OCI-LY3 (cell line): ENCODE measurements at regions not wholly inside any gene's neighbourhood (a gene's known extent, or its start where the extent isn't known, plus 50 kb on each side); places are given as distances from the start of the nearest gene placed in this dataset.

Experiments
- H2AFZ ChIP-seq: fragments of 200-600, 300-600 bp; shearing (Covaris generic); 2 replicates; pipeline ENCODE4 v1.6.0; 2014; ENCODE audit warnings: antibody characterized with exemption, low read depth, low read length
- H3K27ac ChIP-seq: fragments of 200-600, 300-600 bp; sonication (generic); 2 replicates; pipeline ENCODE4 v1.5.1; 2014; ENCODE audit warnings: mild to moderate bottlenecking, low read length, moderate library complexity, mixed read lengths
- H3K27me3 ChIP-seq: fragments of 200-600, 300-600 bp; sonication (generic); 2 replicates; pipeline ENCODE4 v1.6.1; 2014; ENCODE audit warnings: low read depth, low read length, mixed read lengths
- H3K36me3 ChIP-seq: fragments of 200-600, 300-600 bp; sonication (generic); replicated peaks from 2 replicates; pipeline ENCODE3; 2014; ENCODE audit warnings: low read depth, low read length, mixed read lengths
- H3K4me1 ChIP-seq: fragments of 300-600, 200-600 bp; sonication (generic); 2 replicates; pipeline ENCODE4 v1.6.1; 2014; ENCODE audit warnings: low read length, mixed read lengths
- H3K4me2 ChIP-seq: fragments of 200-600, 300-600 bp; sonication (generic); 2 replicates; pipeline ENCODE4 v1.6.1; 2014; ENCODE audit warnings: low read length, mixed read lengths
- H3K4me3 ChIP-seq: fragments of 300-600, 200-600 bp; sonication (generic); 2 replicates; pipeline ENCODE4 v1.5.1; 2014; ENCODE audit warnings: antibody characterized with exemption, mild to moderate bottlenecking, low read length, moderate library complexity
- H3K79me2 ChIP-seq: fragments of 300-600, 200-600 bp; shearing (Covaris generic); 2 replicates; pipeline ENCODE4 v1.6.1; 2014; ENCODE audit warnings: mild to moderate bottlenecking, low read length, mixed read lengths
- H3K9ac ChIP-seq: fragments of 300-600, 200-600 bp; shearing (Covaris generic); 2 replicates; pipeline ENCODE4 v1.6.0; 2014; ENCODE audit warnings: mild to moderate bottlenecking, low read length, moderate library complexity
- H3K9me3 ChIP-seq: fragments of 200-600, 300-600 bp; shearing (Covaris generic); 2 replicates; pipeline ENCODE4 v1.6.1; 2014; ENCODE audit warnings: low read length, mixed read lengths; ENCODE audit not compliant: insufficient read depth
- H4K20me1 ChIP-seq: fragments of 200-600, 300-600 bp; sonication (generic); 2 replicates; pipeline ENCODE4 v1.6.1; 2016; ENCODE audit warnings: low read length, mixed read lengths; ENCODE audit not compliant: insufficient read depth
- EZH2phosphoT487 ChIP-seq: fragments of 200-600 bp; shearing (Covaris generic); IDR thresholded peaks from 2 replicates; pipeline ENCODE4 v1.6.1; 2018; ENCODE audit warnings: antibody characterized with exemption, mixed run types, low read depth
- TF ChIP-seq, protein P1 (sequence below): fragments of 200-600, 300-600 bp; sonication (generic); IDR thresholded peaks from 2 replicates; pipeline ENCODE4 v1.5.1; 2014; ENCODE audit warnings: antibody characterized with exemption, low read length, low read depth

DNA sequence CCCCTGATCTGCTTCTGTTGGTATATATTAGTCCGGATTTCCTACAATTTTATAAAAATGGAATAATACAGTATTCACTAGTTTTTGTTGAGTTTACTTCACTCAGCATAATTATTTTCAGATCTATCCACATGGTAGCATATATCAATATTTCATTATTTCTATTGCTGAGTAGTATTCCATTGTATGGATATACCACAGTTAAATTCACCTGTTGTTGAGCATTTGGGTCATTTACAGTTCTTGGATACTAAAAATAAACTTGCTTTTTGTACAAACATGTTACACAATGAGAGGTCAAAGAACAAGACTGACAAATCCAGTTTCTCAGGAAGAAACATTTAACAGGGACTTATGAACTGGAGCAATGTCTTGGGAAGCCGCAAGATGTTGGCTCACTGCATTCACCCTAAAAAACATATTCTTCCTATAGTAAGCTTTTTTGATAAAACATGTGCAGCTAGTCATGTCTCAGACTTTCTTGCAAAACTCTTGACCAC lies 126.9 kb upstream of the HS3ST2 start:
- H4K20me1 ChIP-seq, result no peaks in the 10 kb centered on the region
- TF ChIP-seq, protein P1, sequence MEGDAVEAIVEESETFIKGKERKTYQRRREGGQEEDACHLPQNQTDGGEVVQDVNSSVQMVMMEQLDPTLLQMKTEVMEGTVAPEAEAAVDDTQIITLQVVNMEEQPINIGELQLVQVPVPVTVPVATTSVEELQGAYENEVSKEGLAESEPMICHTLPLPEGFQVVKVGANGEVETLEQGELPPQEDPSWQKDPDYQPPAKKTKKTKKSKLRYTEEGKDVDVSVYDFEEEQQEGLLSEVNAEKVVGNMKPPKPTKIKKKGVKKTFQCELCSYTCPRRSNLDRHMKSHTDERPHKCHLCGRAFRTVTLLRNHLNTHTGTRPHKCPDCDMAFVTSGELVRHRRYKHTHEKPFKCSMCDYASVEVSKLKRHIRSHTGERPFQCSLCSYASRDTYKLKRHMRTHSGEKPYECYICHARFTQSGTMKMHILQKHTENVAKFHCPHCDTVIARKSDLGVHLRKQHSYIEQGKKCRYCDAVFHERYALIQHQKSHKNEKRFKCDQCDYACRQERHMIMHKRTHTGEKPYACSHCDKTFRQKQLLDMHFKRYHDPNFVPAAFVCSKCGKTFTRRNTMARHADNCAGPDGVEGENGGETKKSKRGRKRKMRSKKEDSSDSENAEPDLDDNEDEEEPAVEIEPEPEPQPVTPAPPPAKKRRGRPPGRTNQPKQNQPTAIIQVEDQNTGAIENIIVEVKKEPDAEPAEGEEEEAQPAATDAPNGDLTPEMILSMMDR, result no peak
- TF ChIP-seq EZH2phosphoT487, result no peak
- no peak overlapping the region for H3K4me3 ChIP-seq
- H3K79me2 ChIP-seq, result no peaks in the 10 kb centered on the region
- H3K9ac ChIP-seq, result no peak overlapping the region
- no peak overlapping the region for H3K4me2 ChIP-seq
- peaks cover 32% of the 10 kb centered on the region for H3K27me3 ChIP-seq
- no peak overlapping the region for H2AFZ ChIP-seq
- H3K36me3 ChIP-seq, result no peaks in the 10 kb centered on the region
- H3K9me3 ChIP-seq, result peaks cover 7% of the 10 kb centered on the region; the same call in 1 of the 2 replicates
- no peak overlapping the region for H3K27ac ChIP-seq
- no peaks in the 10 kb centered on the region for H3K4me1 ChIP-seq

DNA sequence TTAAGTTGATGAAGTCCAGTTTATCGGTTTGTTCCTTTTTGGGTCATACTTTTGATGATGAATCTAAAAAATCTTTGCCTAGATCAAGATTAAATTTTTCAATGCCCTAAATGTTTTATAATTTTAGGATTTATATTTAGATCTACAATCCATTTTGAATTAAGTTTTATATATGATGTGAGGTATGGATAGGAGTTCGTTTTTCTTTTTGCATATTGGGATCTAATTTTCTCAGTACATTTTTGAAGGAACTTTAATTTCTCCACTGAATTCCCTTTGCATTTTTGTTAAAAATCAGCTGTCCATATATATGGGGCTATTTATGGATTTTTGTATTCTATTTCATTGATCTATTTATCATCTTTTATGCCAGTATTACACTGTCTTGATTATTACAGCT lies 125.5 kb upstream of the HS3ST2 start:
- H3K27ac ChIP-seq, result no peak overlapping the region
- peaks cover 7% of the 10 kb centered on the region; the same call in 1 of the 2 replicates for H3K9me3 ChIP-seq
- no peaks in the 10 kb centered on the region for H4K20me1 ChIP-seq
- no peak overlapping the region for H2AFZ ChIP-seq
- TF ChIP-seq, protein P1, result no peak
- TF ChIP-seq EZH2phosphoT487, result no peak
- no peak overlapping the region for H3K4me2 ChIP-seq
- peaks cover 35% of the 10 kb centered on the region for H3K27me3 ChIP-seq
- H3K79me2 ChIP-seq, result no peaks in the 10 kb centered on the region
- no peaks in the 10 kb centered on the region for H3K4me1 ChIP-seq
- no peak overlapping the region for H3K4me3 ChIP-seq
- H3K36me3 ChIP-seq, result no peaks in the 10 kb centered on the region
- no peak overlapping the region for H3K9ac ChIP-seq

DNA sequence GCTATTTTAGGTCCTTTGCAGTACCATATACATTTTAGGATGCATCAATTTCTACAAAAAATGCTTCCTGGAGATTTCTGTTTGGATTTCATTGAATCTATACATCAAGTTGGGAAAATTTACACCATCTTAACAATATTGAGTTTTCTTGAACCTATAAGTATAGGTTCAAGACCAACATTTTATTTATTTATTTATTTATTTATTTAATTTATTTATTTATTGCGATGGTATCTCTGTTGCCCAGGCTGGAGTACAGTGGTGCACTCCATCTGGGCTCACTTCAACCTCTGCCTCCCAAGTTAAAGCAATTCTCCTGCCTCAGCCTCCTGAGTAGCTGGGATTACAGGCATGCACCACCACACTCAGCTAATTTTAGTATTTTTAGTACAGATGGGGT lies 125.0 kb upstream of the HS3ST2 start:
- Histone ChIP-seq H3K9me3 (peaks cover 7% of the 10 kb centered on the region; the same call in 1 of the 2 replicates), H2AFZ (no peak overlapping the region), H3K4me1 (no peaks in the 10 kb centered on the region), H3K36me3 (no peaks in the 10 kb centered on the region), H3K27ac (no peak overlapping the region), H4K20me1 (no peaks in the 10 kb centered on the region), H3K9ac (no peak overlapping the region), H3K4me3 (no peak overlapping the region), H3K79me2 (no peaks in the 10 kb centered on the region), H3K27me3 (peaks cover 35% of the 10 kb centered on the region), H3K4me2 (no peak overlapping the region)
- TF ChIP-seq, protein P1, result no peak
- no peak for TF ChIP-seq EZH2phosphoT487

DNA sequence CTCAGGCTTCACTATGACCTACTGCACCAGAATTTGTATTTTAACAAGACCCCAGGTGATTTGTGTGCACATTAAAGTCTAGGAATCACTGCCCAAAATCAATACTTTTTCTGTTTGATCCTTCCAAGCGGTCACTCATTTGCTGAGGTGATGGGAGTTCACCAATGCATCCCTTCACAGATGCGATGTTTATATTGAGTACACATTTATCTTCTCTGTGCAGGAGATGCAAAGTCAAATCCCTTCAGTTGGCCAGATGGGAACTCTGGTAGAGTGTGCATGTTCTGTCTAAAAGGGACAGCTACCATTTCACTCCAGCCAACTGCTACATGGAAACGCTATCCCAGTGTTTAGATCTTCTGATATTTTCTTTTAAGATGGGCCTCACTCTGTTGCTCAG lies 122.6 kb upstream of the HS3ST2 start:
- no peaks in the 10 kb centered on the region for H4K20me1 ChIP-seq

More for the DNA sequence above, 122.6 kb upstream of the HS3ST2 start:
- TF ChIP-seq EZH2phosphoT487, result no peak
- TF ChIP-seq, protein P1, result no peak
- Histone ChIP-seq H3K9ac (no peak overlapping the region), H3K9me3 (peaks cover 7% of the 10 kb centered on the region; the same call in 1 of the 2 replicates), H3K27ac (no peak overlapping the region), H3K36me3 (no peaks in the 10 kb centered on the region), H3K4me2 (no peak overlapping the region), H3K27me3 (peaks cover 44% of the 10 kb centered on the region), H3K4me1 (no peaks in the 10 kb centered on the region), H2AFZ (no peak overlapping the region), H3K79me2 (no peaks in the 10 kb centered on the region), H3K4me3 (no peak overlapping the region)
